Stimulated activated CD4-positive, alpha-beta T cell treated with anti-CD3 and anti-CD28 coated beads, Interleukin-12 subunit alpha, Interleukin-12 subunit beta, amount 100 ng/mL, for 4 hours (primary cell): ENCODE measurements at regions not wholly inside any gene's neighbourhood (a gene's known extent, or its start where the extent isn't known, plus 50 kb on each side); places are given as distances from the start of the nearest gene placed in this dataset.

Experiments used
- DNase-seq: peaks from one replicate; pipeline ENCODE4 v3.0.0-alpha.2; 2020

DNA sequence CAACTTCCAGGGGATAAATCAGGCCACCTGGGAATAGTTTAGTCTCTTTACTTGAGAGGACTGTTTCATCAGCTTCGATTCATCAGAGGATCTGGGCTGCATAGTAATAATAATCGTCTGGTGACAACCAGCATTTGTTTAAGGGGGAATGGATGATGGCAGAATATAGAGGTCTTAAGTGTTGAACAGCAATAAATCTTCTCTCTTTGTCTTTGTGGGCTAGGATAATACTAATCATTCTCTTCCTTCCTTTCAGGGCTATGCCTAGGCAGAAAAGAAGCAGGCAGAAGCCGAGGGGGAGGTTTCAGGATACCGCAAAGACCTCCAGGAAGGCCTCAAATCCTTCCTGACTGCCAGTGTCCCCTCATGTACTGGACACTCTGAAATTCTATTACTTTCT is 150.4 kb upstream of the GAREM1 start:
- DNase-seq, result no peak

DNA sequence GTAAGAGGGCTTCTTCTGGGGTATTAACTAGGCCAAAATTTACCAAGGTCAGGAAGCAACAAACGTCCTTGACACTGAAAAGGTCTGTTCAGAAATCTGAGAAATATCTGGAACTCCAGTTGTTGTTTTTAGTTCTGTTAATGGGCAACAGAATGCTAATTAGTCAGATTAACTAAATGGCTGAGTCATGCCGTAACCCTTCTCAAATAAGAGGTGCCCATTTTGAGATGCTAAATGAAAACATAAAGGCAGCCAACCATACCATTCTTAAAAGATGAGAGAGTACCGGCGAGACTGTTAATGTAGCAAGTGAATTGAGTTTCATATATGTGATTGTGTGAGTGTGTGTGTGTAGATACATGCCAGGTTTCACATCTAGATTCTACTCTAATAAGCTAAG is 147.9 kb upstream of the GAREM1 start:
- DNase-seq, result no peak

DNA sequence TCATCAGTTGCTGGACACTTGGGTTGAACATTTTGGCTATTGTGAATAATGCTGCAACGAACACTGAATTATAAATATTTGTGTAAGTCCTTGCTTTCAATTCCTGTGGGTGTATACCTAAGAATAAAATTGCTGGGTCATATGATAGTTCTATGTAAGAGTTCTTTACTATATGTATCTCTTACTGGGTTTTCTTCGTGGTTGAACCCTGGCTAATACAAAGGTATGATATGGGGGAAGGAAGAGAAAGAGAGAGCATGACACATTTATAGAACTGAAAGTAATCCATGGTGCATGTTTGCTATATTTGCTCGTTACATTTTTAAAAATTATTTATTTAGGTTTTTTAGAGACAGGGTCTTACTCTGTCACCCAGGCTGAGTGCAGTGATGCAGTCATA is 143.1 kb upstream of the GAREM1 start:
- no peak for DNase-seq

DNA sequence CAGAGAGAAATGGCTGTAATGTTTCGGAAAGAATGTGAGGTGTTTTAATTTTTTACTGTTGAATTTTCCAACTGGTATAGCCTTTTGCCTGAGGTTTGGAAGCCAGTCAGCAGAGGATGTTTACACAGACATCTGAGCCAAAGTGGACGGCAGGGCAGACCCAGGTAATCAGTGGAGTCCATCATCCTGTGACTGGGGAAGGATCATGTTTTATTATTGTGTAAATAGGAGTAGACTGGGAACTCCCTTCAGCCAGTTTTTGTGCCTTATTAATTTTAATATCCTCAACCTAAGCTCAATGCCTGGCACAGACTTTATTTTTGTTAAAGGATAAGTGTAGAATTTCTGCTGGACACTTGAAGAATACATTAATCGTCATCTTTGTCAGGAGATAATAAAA is 142.0 kb upstream of the GAREM1 start:
- no peak for DNase-seq

DNA sequence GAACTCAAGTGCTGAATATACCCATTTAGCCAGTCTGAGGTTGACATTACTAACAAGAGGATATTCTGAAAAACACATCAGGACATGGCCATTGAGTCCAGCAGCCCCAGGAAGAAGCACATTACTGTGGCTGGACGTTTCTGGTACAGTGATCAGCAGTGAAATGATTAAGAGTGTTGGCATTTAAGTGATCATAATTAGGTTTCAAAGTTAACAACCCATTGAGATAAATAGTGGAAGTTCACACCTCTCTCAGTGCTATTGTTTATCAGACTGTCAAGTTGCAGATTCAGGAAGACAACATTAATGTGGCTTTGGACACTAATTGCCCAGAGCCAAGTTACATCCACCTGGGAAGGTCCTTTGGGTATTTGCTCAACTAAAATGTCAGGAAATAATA is 139.5 kb upstream of the GAREM1 start:
- DNase-seq, result no peak

DNA sequence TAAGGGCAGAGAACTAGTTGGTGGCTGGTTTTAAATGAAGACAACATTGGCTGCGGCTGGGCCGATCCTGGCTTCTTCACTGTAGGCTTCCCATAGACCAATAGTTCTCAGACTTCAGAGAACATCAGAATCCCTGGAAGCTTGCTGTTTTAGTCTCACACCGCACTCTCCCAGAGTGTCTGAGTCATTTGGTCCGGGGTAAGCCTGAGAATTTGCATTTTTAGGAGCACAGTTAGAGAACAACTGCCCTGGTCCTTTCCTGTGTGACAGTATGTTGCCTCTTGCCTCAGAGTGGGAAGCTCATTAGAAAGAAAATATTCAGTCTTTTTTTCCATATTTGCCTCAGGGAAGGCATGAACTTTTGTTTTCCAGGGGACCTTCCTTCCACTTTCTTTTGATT is 137.1 kb upstream of the GAREM1 start:
- DNase-seq, result no peak

DNA sequence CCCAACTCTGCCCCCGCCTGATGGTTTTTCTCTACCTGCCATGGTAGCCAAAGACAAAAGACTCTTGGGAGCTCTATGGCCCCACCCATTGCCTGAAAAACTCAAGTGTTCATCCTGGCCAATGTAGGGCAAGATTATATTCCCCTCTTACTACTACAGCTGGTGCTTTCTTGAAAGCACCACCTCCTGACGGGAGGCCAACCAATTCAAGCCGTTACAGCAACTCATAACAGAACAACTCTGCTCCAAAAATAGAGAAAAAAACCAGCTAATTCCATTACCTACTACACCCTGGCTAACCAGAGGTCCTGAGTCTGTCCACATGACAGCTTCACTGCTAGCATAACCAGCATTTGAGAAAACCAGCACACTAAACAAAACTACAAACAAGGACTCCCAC is 127.5 kb upstream of the GAREM1 start:
- DNase-seq, result no peak

DNA sequence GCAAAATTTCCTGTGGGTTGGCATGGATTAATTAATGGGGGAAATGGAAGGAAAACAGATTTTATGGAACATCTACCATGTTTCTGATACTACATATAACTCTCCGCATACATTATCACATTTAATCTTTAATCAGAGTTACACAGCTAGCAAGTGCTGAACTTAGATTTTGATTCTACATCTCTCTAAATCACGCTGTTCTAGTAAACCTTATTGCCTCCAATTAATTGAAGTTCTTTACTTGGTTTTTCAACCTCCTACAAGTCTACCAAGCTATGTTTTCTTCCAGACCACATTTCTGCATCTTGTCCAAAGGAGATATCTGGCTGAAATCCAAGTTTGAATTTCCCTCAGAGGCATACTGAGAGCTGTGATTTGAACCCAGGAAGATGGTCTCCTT is 125.8 kb upstream of the GAREM1 start:
- no peak for DNase-seq

DNA sequence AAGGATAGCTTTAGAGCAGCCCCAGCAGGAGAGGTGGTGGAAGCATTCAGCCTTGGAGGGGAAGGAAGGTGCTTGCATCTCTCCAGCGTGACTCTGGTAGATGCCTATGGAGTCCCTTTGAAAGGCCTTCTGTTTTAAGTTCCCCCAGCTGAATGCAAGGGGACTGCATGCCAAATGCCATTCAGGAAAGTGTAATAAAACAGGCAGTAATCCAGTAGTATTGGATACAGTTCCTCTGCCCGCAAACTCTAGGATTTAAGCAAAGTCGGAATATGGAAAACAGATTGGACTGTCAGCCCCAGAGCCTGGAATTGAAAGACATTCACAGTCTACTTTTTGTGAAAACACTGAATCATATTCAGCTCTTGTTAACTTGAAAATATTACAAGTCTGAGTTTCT is 125.2 kb upstream of the GAREM1 start:
- DNase-seq, result no peak

DNA sequence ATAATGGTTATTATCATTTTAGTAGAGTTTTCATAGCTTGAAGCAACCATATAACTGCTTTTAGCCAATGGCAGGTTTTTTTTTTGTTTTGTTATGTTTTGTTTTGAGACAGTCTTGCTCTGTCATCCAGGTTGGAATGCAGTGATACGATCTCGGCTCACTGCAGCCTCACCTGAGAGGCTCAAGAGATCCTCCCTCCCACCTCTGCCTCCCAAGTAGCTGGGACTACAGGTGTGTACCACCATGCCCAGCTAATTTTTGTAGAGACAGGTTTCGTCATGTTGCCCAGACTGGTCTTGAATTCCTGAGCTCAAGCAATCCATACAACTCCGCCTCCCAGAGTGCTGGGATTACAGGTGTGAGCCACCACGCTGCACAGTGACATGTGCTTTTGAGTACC is 117.5 kb upstream of the GAREM1 start:
- no peak for DNase-seq

DNA sequence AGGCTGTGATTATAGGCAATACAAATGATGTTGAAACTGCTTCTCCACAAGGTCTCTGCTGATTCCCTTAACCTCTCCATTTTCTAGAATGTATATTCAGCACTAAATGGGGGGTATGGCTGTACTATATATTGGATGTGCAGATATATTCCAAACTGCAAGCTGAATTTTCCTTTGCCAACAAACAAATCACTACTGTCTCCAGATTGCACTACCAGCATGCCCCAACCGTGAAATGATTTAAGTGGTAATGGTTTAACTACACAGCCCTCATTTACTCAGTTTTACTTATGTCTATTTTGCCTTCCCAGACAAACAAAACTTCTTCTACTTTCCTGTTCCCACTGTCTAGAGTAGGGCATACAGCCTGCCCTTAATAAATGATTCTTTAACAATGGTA is 112.7 kb upstream of the GAREM1 start:
- DNase-seq, result no peak

DNA sequence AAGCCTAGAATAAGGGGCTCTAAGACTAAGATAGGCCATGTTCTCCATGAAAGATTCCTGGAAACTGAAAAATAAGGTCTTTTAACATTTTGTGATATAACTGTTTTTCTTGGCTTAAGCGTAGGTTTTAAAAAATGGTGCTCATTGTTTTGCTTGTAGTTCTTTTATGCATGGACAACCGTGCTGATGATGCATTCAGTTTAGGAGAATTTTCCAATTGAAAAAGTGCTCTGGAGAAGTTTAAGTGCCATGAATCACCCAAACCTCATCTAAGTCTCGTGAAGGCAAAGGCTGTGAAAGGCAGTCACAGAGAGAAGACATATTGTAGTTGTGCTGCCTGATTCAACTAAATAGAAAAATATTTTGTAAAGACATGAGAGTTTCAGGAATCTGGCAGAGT is 111.8 kb upstream of the GAREM1 start:
- no peak for DNase-seq

DNA sequence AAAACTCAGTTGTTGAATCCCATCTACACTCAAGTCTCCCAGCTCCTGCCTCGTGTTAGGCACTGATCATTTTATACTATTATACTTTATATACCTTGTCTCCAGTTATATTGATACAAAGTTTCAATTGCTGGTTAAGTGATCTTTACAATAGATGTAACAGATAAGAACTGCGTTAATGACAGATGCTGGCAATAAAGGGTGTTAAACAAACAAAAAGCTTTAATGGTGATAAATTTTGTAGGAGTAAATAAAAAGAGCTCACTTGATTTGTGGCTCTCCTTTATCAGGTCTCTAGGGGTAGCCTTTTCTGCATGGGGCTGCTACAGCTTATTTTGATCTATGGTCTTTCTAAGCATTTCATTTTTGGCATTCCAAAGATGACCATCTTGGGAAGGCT is 106.9 kb upstream of the GAREM1 start:
- no peak for DNase-seq

DNA sequence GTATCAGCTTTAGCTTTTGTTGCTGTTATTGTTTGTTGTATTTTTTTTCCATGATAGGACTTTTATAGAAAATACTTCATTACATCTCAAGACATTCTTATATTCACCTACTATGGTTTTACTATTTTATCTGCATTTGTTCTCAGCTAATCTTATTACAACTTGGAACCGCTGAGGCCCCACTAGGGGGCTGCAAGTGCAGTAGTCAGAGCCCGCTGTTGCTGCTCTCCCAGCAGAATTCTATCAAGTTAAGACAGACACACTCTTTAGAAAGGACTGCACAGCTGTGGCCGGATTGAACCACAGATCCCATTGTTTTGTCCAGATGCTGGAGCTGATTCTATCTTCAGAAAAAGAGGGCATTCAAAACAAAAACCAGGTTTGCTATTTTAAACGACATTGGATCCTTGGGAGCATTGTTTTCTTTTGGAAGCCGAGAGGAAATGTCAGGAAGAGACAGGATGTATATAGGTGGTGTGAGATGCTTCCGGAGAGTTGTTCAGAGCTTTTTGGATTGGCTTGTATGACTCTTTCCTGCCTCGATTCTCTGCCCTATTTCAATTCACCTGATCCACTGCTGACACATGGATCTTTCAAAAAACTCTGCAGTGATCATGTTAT is 105.7 kb upstream of the GAREM1 start:
- DNase-seq, result no peak

DNA sequence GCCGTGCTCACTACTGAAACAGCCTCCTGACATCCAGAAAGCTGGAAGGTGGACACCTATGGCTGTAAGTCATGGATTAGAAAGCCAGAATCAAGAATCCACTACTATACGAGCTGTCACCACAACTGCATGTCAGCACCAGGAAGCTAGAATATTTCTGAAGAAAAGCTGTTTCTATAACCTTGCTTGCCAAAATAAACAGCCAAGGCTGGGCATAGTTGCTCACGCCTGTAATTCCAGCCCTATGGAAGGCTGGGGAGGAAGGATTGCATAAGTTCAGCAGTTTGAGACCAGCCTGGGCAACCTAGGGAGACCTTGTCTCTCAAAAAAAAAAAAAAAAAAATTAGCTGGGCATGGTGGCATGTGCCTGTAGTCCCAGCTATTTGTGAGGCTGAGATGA is 96.3 kb upstream of the GAREM1 start:
- no peak for DNase-seq

DNA sequence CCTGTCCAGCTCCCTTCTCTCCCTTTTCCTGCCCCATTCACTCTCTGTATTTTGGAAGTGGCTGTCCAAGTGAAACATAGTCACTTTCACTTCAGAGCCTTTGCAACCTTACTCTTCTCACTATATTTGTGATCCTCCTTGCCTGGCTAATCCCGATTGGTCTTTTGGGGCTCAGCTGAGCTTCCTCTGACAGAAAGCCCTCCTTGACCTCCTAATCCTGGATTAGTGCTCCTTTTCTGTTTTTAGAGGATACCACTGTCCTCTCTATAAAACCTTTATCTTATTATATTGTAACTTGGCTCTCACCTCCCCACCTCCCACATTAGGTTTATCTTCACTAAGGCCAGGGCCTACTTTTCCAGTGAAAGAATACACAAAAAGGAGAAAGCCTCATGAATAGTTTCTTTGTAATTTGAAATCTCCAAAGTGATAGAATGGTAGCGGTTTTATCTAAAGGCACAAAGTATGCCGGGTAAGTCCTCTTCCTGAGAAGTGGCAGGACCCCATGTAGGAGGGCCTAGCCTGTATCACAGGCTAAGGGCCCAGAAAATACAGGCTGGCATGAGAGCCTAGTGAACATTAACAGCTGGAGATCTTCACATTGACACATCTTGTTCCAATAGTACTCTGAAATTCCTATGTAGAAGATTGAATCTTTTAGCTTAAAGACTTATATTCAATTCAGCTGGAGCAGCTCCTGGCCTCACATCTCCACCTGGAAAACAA is 83.1 kb upstream of the GAREM1 start:
- no peak for DNase-seq

DNA sequence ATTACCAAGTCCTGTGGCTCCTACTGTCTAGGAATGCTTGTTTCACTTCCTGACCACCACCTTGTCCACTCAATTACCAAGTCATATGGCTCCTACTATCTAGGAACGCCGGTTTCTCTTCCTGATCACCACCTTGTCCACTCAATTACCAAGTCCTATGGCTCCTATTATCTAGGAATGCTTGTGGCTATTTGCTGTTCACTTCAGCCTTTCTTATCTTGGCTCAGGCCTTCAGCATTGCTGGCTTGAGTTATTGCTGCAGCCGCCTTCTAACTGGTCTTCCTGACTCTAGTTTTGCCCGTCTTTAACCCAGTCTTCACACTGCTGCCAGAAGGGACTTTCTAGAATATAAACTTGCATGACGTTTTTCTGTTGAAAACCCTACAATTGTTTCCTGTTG is 82.5 kb upstream of the GAREM1 start:
- no peak for DNase-seq

DNA sequence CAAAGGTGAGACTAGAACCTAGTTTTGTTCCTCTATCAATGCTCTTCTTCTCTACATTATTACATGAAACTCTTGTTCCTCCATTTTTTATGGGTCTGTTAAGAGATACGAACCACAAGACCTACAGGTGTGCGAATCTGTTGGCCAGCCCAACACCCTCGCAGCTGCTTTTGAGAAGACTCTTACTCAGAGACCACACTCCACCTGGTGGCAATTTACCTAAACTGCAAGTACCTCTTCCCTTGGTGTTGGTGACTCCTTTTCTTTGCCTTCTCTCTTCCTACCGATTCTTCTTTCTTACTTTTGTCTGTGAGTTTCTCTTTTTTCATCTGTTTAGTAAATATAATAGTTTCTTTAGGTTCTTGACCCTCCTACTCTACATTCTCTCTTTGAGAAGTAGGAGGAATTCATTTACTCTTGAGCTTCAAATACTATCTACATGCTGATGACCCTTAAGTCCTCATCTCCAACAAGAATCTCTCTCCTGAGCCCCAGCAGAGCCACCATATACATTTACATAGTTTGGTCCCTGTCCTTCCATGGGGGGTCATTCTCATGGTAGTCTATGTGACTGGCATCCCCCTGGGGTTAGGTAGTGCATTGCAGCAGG is 81.8 kb upstream of the GAREM1 start:
- DNase-seq, result peak; percentile 39

DNA sequence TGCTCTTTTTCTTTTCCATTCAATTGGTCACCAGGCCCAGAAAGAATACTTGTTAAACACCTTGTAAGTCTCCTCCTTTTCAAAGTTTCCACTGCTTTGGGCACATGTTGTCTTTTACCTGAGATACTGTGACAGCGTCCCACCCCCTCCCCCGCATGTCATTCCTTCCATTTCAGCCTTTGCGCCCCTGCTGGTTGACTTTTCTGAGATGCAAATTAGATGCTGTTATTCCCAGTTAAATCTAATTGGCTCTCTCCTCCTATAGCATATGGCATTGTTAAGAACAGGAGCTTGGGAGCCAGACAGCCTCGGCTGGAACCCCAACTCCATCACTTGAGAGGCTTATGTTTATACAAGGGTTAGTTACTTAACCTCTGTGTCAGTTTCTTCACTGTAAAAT is 80.3 kb upstream of the GAREM1 start:
- no peak for DNase-seq

DNA sequence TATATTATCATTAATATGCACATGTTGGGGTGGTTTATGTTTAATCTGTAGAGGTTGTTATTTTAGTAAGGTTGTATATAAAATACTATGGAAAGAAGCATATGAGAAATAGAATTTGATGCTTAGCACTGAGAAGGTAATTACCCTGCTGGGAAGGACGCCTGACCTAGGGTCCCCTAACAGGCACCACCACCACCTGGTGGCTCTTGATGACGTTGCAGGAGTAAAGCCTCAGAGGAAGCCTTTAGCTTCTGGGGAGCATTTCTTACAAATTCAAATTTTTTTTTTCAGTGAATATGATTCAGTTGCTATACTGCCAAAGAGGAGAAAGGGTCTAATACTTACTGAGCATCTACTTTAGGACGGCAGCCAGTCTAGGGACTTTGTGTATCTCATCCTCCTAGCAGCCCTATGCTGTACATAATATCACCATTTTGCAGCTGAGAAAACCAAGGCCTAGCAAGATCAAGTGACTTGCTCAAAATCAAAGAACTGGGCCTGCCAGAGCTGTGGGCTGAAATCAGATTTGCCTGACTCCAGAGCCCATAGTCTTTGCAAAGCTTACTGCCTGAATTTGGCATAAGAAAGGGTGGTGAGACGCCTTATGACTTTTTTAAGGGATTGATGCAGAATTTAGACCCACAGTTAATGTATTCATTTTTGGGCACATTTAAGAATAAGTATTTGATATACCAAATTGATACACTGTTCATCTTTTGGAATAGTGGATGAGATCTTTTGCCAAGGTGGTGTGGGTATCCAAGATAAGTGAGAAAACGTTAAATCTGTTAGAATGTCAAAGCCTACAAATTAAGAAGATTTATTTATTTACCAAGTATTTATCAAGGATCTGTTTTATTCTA is 78.8 kb upstream of the GAREM1 start:
- DNase-seq, result peak; percentile 45

DNA sequence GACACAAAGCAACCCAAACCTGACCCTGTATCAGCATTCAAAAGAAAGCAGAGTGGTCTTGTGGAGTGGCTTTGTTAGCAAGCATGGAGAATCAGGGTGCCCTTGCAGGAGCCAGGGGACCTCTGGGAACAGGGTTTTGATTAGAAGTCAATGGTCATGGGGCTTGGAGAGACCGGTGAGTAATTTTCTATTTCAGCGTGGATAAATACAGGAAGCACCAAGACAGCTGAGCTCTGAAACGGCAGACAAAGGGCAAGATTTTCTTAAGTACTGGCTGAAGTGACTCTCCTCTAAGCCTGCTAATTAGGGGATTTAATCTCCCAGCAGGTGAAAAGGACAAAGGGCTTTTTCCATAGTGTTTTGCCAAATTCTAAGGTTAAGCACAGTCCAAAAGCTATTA is 78.0 kb upstream of the GAREM1 start:
- DNase-seq, result no peak

DNA sequence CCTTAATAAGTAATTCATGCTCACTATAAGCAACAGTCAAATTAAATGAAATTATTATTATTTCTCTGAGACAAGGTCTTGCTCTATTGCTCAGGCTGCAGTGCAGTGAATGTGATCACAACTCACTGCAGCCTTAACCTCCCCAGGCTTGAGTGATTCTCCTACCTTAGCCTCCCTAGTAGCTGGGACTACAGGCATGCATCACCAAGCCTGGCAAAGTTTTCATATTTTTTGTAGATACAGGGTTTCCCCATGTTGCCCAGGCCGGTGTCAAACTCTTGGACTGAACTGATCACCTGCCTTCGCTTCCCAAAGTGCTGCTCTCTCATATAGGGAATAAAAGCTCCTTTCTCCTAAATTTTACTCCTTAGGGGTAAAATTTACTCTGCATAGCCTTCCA is 74.9 kb upstream of the GAREM1 start:
- no peak for DNase-seq

DNA sequence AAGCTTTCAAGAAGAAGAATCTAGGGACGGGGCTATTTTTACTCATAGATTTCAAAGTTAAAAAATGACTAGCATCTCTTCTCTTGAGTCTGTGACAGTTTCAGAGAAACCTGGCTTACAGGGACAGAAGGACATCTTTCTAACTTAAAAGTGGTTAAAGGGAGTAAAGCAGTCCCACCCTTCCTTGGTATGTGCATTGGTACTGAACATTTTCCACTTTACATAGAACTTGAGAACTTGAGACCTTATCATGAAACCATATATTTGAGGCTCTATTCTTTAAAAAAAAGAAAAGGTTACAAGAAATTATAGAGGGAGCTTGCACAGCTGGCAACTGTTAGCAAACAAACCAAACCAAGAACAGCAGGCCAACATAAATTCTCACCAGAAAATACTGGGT is 73.4 kb upstream of the GAREM1 start:
- no peak for DNase-seq
